NCI-H524 treated with DMSO at 0.1 percent for 48 hours (cell line): ENCODE measurements at regions not wholly inside any gene's neighbourhood (a gene's known extent, or its start where the extent isn't known, plus 50 kb on each side); places are given as distances from the start of the nearest gene placed in this dataset.
"Not testable (repeated sequence)": the region's sequence is repeated elsewhere in the genome, so short reads cannot be mapped to it uniquely, and the experiment has no call there.

ENCODE experiments used
- DNase-seq: peaks from one replicate; lab custom pipeline; 2025; lab: John Stamatoyannopoulos, UW

GRCh38 chr6:16824845-16825685 is 63.8 kb upstream of the ATXN1 start:
- DNase-seq = no peak

GRCh38 chr6:16823718-16824352 is 62.6 kb upstream of the ATXN1 start:
- no peak for DNase-seq

GRCh38 chr6:16822975-16823717 is 61.9 kb upstream of the ATXN1 start:
- DNase-seq = no peak

GRCh38 chr6:16822529-16822928 is 61.3 kb upstream of the ATXN1 start:
- no peak for DNase-seq

- DNase-seq = no peak
Observed at GRCh38 chr6:16821834-16822264, 60.6 kb upstream of the ATXN1 start.

GRCh38 chr6:16820262-16820661 is 59.0 kb upstream of the ATXN1 start:
- not testable (repeated sequence) for DNase-seq

GRCh38 chr6:16819752-16820151 is 58.5 kb upstream of the ATXN1 start:
- no peak for DNase-seq

GRCh38 chr6:16818992-16819626 is 57.8 kb upstream of the ATXN1 start:
- DNase-seq = no peak

- no peak for DNase-seq
Observed at GRCh38 chr6:16817594-16817993, 56.3 kb upstream of the ATXN1 start.

- DNase-seq = no peak
Observed at GRCh38 chr6:16816891-16817290, 55.6 kb upstream of the ATXN1 start.

GRCh38 chr6:16812993-16813392 is 51.7 kb upstream of the ATXN1 start:
- no peak for DNase-seq

GRCh38 chr6:16811277-16811979 is 50.2 kb upstream of the ATXN1 start:
- DNase-seq = no peak
